ENCODE measurements at regions not wholly inside any gene's neighbourhood (a gene's known extent, or its start where the extent isn't known, plus 50 kb on each side); places are given as distances from the start of the nearest gene placed in this dataset.

- no peaks in the 10 kb centered on the region for H3K36me3 Mint-ChIP-seq
Measured at GRCh38 chr4:124420166-124420695, 292.3 kb downstream of the ANKRD50 start.

DNA sequence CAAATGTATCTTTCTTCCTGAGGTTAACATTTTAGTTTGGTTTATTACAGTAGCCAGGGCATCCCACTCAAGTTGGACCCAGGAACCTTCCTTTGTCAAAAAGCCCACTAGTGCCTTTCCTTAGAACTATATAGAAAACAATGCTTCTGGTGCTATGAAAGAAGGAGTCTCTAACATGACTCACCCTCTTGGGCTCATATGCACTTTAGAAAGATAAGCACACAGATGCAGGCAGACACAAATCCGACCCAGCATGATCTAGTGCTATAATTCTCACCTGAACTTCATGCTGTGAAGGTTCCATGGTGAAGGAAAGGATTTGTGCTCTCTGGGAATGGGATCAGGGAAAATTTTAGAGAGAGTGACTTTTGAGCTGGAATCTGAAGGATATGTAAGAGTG, 289.4 kb downstream of the ANKRD50 start:
- Mint-ChIP-seq H3K27me3 (peaks cover 0 to 4% (median 0%) of the 10 kb centered on the region in 5 donors), H3K4me3 (no peak overlapping the region), H3K4me1 (no peaks in the 10 kb centered on the region), H3K36me3 (no peaks in the 10 kb centered on the region), H3K9me3 (peaks cover 0 to 6% (median 0%) of the 10 kb centered on the region in 11 donors), H3K27ac (no peak overlapping the region)
- Histone ChIP-seq H3K4me3 (ENCODE audit: low read length) (no peak overlapping the region), H3K36me3 (ENCODE audit: control insufficient read depth in 2 of 3, insufficient read depth in 3 of 3, low read length in 3 of 3) (no peaks in the 10 kb centered on the region), H3K9me3 (ENCODE audit: control insufficient read depth in 2 of 3, low read length in 3 of 3) (no peaks in the 10 kb centered on the region), H3K27me3 (ENCODE audit: control insufficient read depth in 2 of 2, insufficient read depth in 2 of 2, low read length in 2 of 2) (no peaks in the 10 kb centered on the region), H3K27ac (ENCODE audit: low read depth, low read length) (no peak overlapping the region), H3K4me1 (ENCODE audit: control insufficient read depth in 2 of 2, insufficient read depth in 2 of 2, low read length in 2 of 2) (no peaks in the 10 kb centered on the region)
- ChIA-PET POLR2A (no interaction called here), CTCF (no interaction called here)
- intact Hi-C loops (cut with micrococcal nuclease): no loop called here
- ATAC-seq (no peak), DNase-seq (no peak)

More at GRCh38 chr4:124420166-124420695, 292.3 kb downstream of the ANKRD50 start:
- no peaks in the 10 kb centered on the region for H3K36me3 ChIP-seq (ENCODE audit: control insufficient read depth in 2 of 3, insufficient read depth in 3 of 3, low read length in 3 of 3)
- no peak overlapping the region for H3K27ac ChIP-seq (ENCODE audit: low read depth, low read length)
- no peaks in the 10 kb centered on the region for H3K27me3 ChIP-seq (ENCODE audit: control insufficient read depth in 2 of 2, insufficient read depth in 2 of 2, low read length in 2 of 2)
- intact Hi-C loops (cut with micrococcal nuclease): no loop called here
- ChIA-PET CTCF (no interaction called here), POLR2A (no interaction called here)
- Mint-ChIP-seq H3K27me3 (peaks cover 0 to 4% (median 0%) of the 10 kb centered on the region in 5 donors), H3K4me3 (no peak overlapping the region), H3K27ac (no peak overlapping the region), H3K9me3 (peaks cover 0 to 11% (median 0%) of the 10 kb centered on the region in 11 donors), H3K4me1 (no peaks in the 10 kb centered on the region)
- no peak overlapping the region for H3K4me3 ChIP-seq (ENCODE audit: low read length)
- DNase-seq (no peak), ATAC-seq (no peak)
- no peaks in the 10 kb centered on the region for H3K9me3 ChIP-seq (ENCODE audit: control insufficient read depth in 2 of 3, low read length in 3 of 3)
- no peaks in the 10 kb centered on the region for H3K4me1 ChIP-seq (ENCODE audit: control insufficient read depth in 2 of 2, insufficient read depth in 2 of 2, low read length in 2 of 2)

- H3K36me3 ChIP-seq (ENCODE audit: control insufficient read depth in 2 of 3, insufficient read depth in 3 of 3, low read length in 3 of 3): no peaks in the 10 kb centered on the region
- no peaks in the 10 kb centered on the region for H3K27me3 ChIP-seq (ENCODE audit: control insufficient read depth in 2 of 2, insufficient read depth in 2 of 2, low read length in 2 of 2)
- DNase-seq: no peak
- intact Hi-C loops (cut with micrococcal nuclease): no loop called here
- no peaks in the 10 kb centered on the region for H3K4me1 ChIP-seq (ENCODE audit: control insufficient read depth in 2 of 2, insufficient read depth in 2 of 2, low read length in 2 of 2)
- no peak for ATAC-seq
- H3K4me3 Mint-ChIP-seq: no peak overlapping the region
- H3K27me3 Mint-ChIP-seq: no peaks in the 10 kb centered on the region
- no peaks in the 10 kb centered on the region for H3K4me1 Mint-ChIP-seq
- no peaks in the 10 kb centered on the region for H3K36me3 Mint-ChIP-seq
- no peaks in the 10 kb centered on the region for H3K9me3 ChIP-seq (ENCODE audit: control insufficient read depth in 2 of 3, low read length in 3 of 3)
- CTCF ChIA-PET: no interaction called here
- no peak overlapping the region for H3K27ac Mint-ChIP-seq
- H3K4me3 ChIP-seq (ENCODE audit: low read length): no peak overlapping the region
- POLR2A ChIA-PET: no interaction called here
- H3K27ac ChIP-seq (ENCODE audit: low read depth, low read length): no peak overlapping the region
- H3K9me3 Mint-ChIP-seq: peaks cover 0 to 5% (median 0%) of the 10 kb centered on the region in 11 donors
Measured at GRCh38 chr4:124426279-124426678, 286.3 kb downstream of the ANKRD50 start.

DNA sequence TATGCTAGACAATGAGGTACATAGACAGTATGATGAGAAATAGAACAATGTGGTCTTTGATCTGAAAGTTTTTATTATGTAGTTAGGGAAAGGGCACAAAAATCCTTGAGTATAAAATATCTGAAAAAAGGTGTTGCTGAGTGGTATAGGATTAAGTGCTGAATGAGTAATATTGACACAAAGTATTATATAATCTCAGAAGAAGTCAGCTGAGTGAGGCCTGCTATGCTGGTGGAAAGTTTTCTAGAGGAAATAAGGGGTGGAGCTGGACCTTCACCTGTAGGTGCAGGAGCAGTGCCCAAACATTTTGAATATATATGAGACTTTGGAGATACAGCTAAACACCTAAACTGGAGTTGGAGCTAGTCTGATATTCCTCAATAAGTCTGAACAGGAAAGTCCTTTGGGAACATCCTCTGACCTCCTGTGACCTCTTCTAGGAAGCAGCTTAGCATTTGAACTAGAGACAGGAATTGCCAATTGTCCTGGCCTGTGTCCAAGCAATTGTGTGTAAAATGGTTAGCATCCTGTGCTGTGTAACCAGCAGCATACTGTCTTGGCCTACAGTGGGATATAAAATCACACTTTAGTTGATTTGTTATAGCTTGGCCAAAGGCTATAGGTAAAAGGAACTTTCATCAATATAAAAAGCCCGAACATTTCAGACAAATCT, 285.3 kb downstream of the ANKRD50 start:
- H3K27me3 ChIP-seq (ENCODE audit: control insufficient read depth in 2 of 2, insufficient read depth in 2 of 2, low read length in 2 of 2): no peaks in the 10 kb centered on the region
- no peaks in the 10 kb centered on the region for H3K9me3 ChIP-seq (ENCODE audit: control insufficient read depth in 2 of 3, low read length in 3 of 3)
- no peak overlapping the region for H3K27ac Mint-ChIP-seq
- H3K4me1 ChIP-seq (ENCODE audit: control insufficient read depth in 2 of 2, insufficient read depth in 2 of 2, low read length in 2 of 2): no peaks in the 10 kb centered on the region
- no peak overlapping the region for H3K4me3 Mint-ChIP-seq
- DNase-seq (no peak), ATAC-seq (no peak)
- H3K36me3 Mint-ChIP-seq: no peaks in the 10 kb centered on the region
- POLR2A ChIA-PET: no interaction called here
- no peaks in the 10 kb centered on the region for H3K27me3 Mint-ChIP-seq
- intact Hi-C loops (cut with micrococcal nuclease): no loop called here
- H3K4me1 Mint-ChIP-seq: no peaks in the 10 kb centered on the region
- no peaks in the 10 kb centered on the region for H3K36me3 ChIP-seq (ENCODE audit: control insufficient read depth in 2 of 3, insufficient read depth in 3 of 3, low read length in 3 of 3)
- no peak overlapping the region for H3K4me3 ChIP-seq (ENCODE audit: low read length)
- CTCF ChIA-PET: no interaction called here
- H3K9me3 Mint-ChIP-seq: peaks cover 0 to 2% (median 0%) of the 10 kb centered on the region in 11 donors
- H3K27ac ChIP-seq (ENCODE audit: low read depth, low read length): no peak overlapping the region

GRCh38 chr4:124428648-124429047, 283.9 kb downstream of the ANKRD50 start:
- H3K9me3 ChIP-seq (ENCODE audit: control insufficient read depth in 2 of 3, low read length in 3 of 3): no peaks in the 10 kb centered on the region
- H3K9me3 Mint-ChIP-seq: peaks cover 0 to 3% (median 0%) of the 10 kb centered on the region in 11 donors
- DNase-seq: no peak
- ATAC-seq: no peak
- no peak overlapping the region for H3K4me3 ChIP-seq (ENCODE audit: low read length)
- no peak overlapping the region for H3K4me3 Mint-ChIP-seq
- H3K27ac ChIP-seq (ENCODE audit: low read depth, low read length): no peak overlapping the region
- ChIA-PET POLR2A (no interaction called here), CTCF (no interaction called here)
- H3K4me1 ChIP-seq (ENCODE audit: control insufficient read depth in 2 of 2, insufficient read depth in 2 of 2, low read length in 2 of 2): no peaks in the 10 kb centered on the region
- H3K36me3 ChIP-seq (ENCODE audit: control insufficient read depth in 2 of 3, insufficient read depth in 3 of 3, low read length in 3 of 3): no peaks in the 10 kb centered on the region
- H3K27me3 Mint-ChIP-seq: no peaks in the 10 kb centered on the region
- H3K36me3 Mint-ChIP-seq: no peaks in the 10 kb centered on the region
- no peak overlapping the region for H3K27ac Mint-ChIP-seq
- H3K4me1 Mint-ChIP-seq: no peaks in the 10 kb centered on the region
- intact Hi-C loops (cut with micrococcal nuclease): no loop called here
- no peaks in the 10 kb centered on the region for H3K27me3 ChIP-seq (ENCODE audit: control insufficient read depth in 2 of 2, insufficient read depth in 2 of 2, low read length in 2 of 2)

- peaks cover 0 to 3% (median 0%) of the 10 kb centered on the region in 11 donors for H3K9me3 Mint-ChIP-seq
- intact Hi-C loops (cut with micrococcal nuclease): no loop called here
Measured at GRCh38 chr4:124429746-124430250, 282.7 kb downstream of the ANKRD50 start.

DNA sequence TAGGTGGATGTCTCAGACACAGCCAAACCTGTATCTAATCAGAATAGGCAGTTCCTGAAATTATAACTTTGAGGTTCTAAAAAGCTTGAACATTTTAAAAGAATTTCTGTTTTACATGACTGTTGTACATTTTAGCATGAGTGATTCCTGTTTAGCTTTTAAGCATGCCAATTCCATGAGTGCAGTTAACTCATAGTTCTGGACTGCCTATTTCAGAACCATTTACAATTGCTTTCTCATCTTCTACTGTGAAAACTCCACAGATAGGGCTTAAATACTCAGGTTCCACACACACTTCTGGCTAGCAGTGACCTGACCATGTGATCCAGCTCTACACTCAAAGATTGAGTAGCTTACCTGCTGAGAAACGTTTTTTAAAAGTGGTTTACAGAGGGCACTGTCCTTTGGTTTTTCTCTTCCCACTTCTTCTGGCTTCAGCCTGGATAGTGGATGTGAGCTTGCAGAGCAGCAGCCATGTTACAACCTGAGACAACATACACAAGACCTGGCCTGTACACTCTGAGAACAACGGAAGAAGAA, 280.8 kb downstream of the ANKRD50 start:
- no peak overlapping the region for H3K4me3 ChIP-seq (ENCODE audit: low read length)
- H3K36me3 ChIP-seq (ENCODE audit: control insufficient read depth in 2 of 3, insufficient read depth in 3 of 3, low read length in 3 of 3): no peaks in the 10 kb centered on the region
- CTCF ChIA-PET: no interaction called here
- no peaks in the 10 kb centered on the region for H3K4me1 ChIP-seq (ENCODE audit: control insufficient read depth in 2 of 2, insufficient read depth in 2 of 2, low read length in 2 of 2)
- Mint-ChIP-seq H3K27me3 (no peaks in the 10 kb centered on the region), H3K36me3 (no peaks in the 10 kb centered on the region), H3K4me1 (no peaks in the 10 kb centered on the region), H3K27ac (no peak overlapping the region), H3K4me3 (no peak overlapping the region), H3K9me3 (peaks cover 0 to 6% (median 0%) of the 10 kb centered on the region in 11 donors)
- POLR2A ChIA-PET: no interaction called here
- no peaks in the 10 kb centered on the region for H3K27me3 ChIP-seq (ENCODE audit: control insufficient read depth in 2 of 2, insufficient read depth in 2 of 2, low read length in 2 of 2)
- ATAC-seq (no peak), DNase-seq (no peak)
- no peaks in the 10 kb centered on the region for H3K9me3 ChIP-seq (ENCODE audit: control insufficient read depth in 2 of 3, low read length in 3 of 3)
- no peak overlapping the region for H3K27ac ChIP-seq (ENCODE audit: low read depth, low read length)
- intact Hi-C loops (cut with micrococcal nuclease): no loop called here

More at GRCh38 chr4:124429746-124430250, 282.7 kb downstream of the ANKRD50 start:
- Histone ChIP-seq H3K9me3 (ENCODE audit: control insufficient read depth in 2 of 3, low read length in 3 of 3) (no peaks in the 10 kb centered on the region), H3K27me3 (ENCODE audit: control insufficient read depth in 2 of 2, insufficient read depth in 2 of 2, low read length in 2 of 2) (no peaks in the 10 kb centered on the region), H3K27ac (ENCODE audit: low read depth, low read length) (no peak overlapping the region), H3K4me1 (ENCODE audit: control insufficient read depth in 2 of 2, insufficient read depth in 2 of 2, low read length in 2 of 2) (no peaks in the 10 kb centered on the region), H3K36me3 (ENCODE audit: control insufficient read depth in 2 of 3, insufficient read depth in 3 of 3, low read length in 3 of 3) (no peaks in the 10 kb centered on the region), H3K4me3 (ENCODE audit: low read length) (no peak overlapping the region)
- no peak for ATAC-seq
- Mint-ChIP-seq H3K36me3 (no peaks in the 10 kb centered on the region), H3K4me3 (no peak overlapping the region), H3K27me3 (no peaks in the 10 kb centered on the region), H3K4me1 (no peaks in the 10 kb centered on the region), H3K27ac (no peak overlapping the region)
- ChIA-PET CTCF (no interaction called here), POLR2A (no interaction called here)
- no peak for DNase-seq

Data from naive thymus-derived CD4-positive, alpha-beta T cell (primary cell).